HG02642 (cell line): ENCODE measurements at regions not wholly inside any gene's neighbourhood (a gene's known extent, or its start where the extent isn't known, plus 50 kb on each side); places are given as distances from the start of the nearest gene placed in this dataset.
"Not testable (repeated sequence)": the region's sequence is repeated elsewhere in the genome, so short reads cannot be mapped to it uniquely, and the experiment has no call there.

Source experiments
- ATAC-seq: cut with Tn5 transposase; IDR thresholded peaks from one replicate; pipeline ENCODE4 v1.9.1; 2021; ENCODE audit warnings: mild to moderate bottlenecking; ENCODE audit not compliant: unreplicated experiment, poor library complexity

- ATAC-seq: not testable (repeated sequence)
Measured at GRCh38 chrY:6552930-6553329, 306.9 kb downstream of the TSPY2 start.

GRCh38 chrY:6567030-6567429, 321.0 kb downstream of the TSPY2 start:
- ATAC-seq: not testable (repeated sequence)
